GM18951 (cell line): ENCODE measurements at regions not wholly inside any gene's neighbourhood (a gene's known extent, or its start where the extent isn't known, plus 50 kb on each side); places are given as distances from the start of the nearest gene placed in this dataset.

ENCODE experiments used
- POLR2A ChIP-seq: IDR thresholded peaks from 4 replicates; pipeline ENCODE4 v1.6.1; 2011; ENCODE audit warnings: mild to moderate bottlenecking; ENCODE audit not compliant: insufficient read length, insufficient read depth; ENCODE audit errors: extremely low read depth
- in situ Hi-C: fragments of 300-500 bp; cut with MboI; formaldehyde crosslinking; loops from one replicate; pipeline ENCODE4 v1.12.0; 2022; ENCODE audit warnings: low sequenced_read_pairs, mixed read lengths, inconsistent platforms; ENCODE audit not compliant: unreplicated experiment

GRCh38 chr1:101309334-101310311, 72.8 kb downstream of the S1PR1 start:
- in situ Hi-C loops, result loop anchor here (25.0 kb wide), 1 partner anchor 128 kb away; no protein-coding TSS in a partner anchor
- peak; percentile 53 for TF ChIP-seq POLR2A

DNA sequence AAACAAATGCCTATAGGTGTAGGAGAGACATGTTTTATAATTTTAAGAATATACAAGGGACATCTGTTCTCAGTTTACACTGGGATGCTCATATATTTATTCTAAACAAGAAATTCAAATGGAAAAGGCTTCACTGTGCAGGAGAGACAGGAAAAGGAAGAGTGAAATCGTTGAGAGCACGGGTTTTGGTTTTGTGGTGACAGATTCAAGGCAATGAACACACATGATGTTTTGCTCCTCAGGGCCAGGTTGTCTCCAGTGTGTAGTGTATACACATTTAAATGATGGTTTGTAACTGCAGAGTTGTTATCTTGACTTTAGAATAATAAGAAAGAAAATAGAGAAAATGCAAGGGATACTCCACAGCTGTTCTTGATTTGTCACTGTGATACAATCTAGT, 73.7 kb downstream of the S1PR1 start:
- TF ChIP-seq POLR2A, result no peak
- in situ Hi-C loops, result loop anchor here (25.0 kb wide), 1 partner anchor 127 kb away; no protein-coding TSS in a partner anchor

GRCh38 chr1:101311146-101311920, 74.5 kb downstream of the S1PR1 start:
- no peak for TF ChIP-seq POLR2A
- in situ Hi-C loops, result loop anchor here (25.0 kb wide), 1 partner anchor 126 kb away; no protein-coding TSS in a partner anchor

- no peak for TF ChIP-seq POLR2A
Measured at GRCh38 chr1:101312147-101312546, 75.3 kb downstream of the S1PR1 start.

GRCh38 chr1:101313356-101313755, 76.5 kb downstream of the S1PR1 start:
- no peak for TF ChIP-seq POLR2A
- in situ Hi-C loops, result loop anchor here (25.0 kb wide), 1 partner anchor 124 kb away; no protein-coding TSS in a partner anchor

More at GRCh38 chr1:101312147-101312546, 75.3 kb downstream of the S1PR1 start:
- in situ Hi-C loops, result loop anchor here (25.0 kb wide), 1 partner anchor 125 kb away; no protein-coding TSS in a partner anchor

GRCh38 chr1:101314244-101314643, 77.4 kb downstream of the S1PR1 start:
- in situ Hi-C loops, result loop anchor here (25.0 kb wide), 1 partner anchor 123 kb away; no protein-coding TSS in a partner anchor
- TF ChIP-seq POLR2A, result no peak

DNA sequence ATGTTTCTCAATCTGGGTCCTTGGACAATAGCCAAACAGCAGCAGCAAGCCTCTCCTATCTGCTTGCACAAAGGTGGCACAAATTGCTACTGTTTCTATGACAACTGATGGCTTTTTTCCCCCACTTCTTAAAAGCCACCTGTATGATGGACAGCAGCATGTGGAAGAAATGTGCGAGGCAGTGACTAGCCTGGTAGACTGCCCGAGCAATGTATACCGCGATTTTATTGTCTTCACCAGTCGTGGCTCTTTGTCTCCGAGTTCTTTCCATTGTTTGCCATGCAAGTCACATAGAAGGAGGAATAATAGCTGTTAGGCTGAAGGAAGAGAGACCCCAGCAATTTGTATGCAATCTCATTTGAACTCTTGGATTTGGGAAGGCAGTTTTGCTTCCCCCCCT, 79.4 kb downstream of the S1PR1 start:
- in situ Hi-C loops, result loop anchor here (25.0 kb wide), 1 partner anchor 121 kb away; no protein-coding TSS in a partner anchor
- no peak for TF ChIP-seq POLR2A

DNA sequence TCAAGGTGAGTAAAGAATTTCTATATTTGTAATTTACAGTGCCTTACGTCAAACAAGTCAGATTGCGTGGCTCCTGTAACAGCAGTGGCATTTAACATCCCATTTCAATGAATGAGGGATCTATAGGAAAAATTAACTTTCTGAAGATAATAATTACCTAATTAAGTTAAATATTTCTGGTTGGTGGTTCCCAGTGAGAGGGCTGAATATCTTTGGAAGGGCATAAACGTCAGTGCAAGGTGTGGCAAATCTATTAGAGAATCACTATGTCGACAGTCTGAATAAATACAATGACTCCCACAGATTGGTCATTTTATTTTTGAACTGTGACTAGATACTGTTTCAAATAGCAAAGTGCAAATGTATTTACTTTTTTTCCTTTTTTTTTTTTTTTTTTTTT, 80.0 kb downstream of the S1PR1 start:
- TF ChIP-seq POLR2A, result no peak
- in situ Hi-C loops, result loop anchor here (25.0 kb wide), 1 partner anchor 121 kb away; no protein-coding TSS in a partner anchor

GRCh38 chr1:101317590-101317989, 80.8 kb downstream of the S1PR1 start:
- in situ Hi-C loops, result loop anchor here (25.0 kb wide), 1 partner anchor 120 kb away; no protein-coding TSS in a partner anchor
- TF ChIP-seq POLR2A, result no peak

GRCh38 chr1:101323535-101323934, 86.7 kb downstream of the S1PR1 start:
- TF ChIP-seq POLR2A, result no peak
- in situ Hi-C loops, result loop anchor here (25.0 kb wide), 1 partner anchor 114 kb away; no protein-coding TSS in a partner anchor

- in situ Hi-C loops, result no loop called here
- TF ChIP-seq POLR2A, result no peak
Measured at GRCh38 chr1:101325144-101325543, 88.3 kb downstream of the S1PR1 start.

GRCh38 chr1:101330427-101331130, 93.8 kb downstream of the S1PR1 start:
- in situ Hi-C loops, result no loop called here
- TF ChIP-seq POLR2A, result no peak
